Hypothalamus (tissue), 51 donors: ENCODE measurements at regions not wholly inside any gene's neighbourhood (a gene's known extent, or its start where the extent isn't known, plus 50 kb on each side); places are given as distances from the start of the nearest gene placed in this dataset.
"Not testable (repeated sequence)": the region's sequence is repeated elsewhere in the genome, so short reads cannot be mapped to it uniquely, and the experiment has no call there.

Experiments used
- DNase-seq, 51 donors: peaks; one replicate each; lab custom pipeline; 2025; lab: John Stamatoyannopoulos, UW

GRCh38 chr5:16392718-16393117, 72.9 kb downstream of the ZNF622 start:
- DNase-seq = no peak

GRCh38 chr5:16391858-16392649, 73.5 kb downstream of the ZNF622 start:
- no peak for DNase-seq

GRCh38 chr5:16390825-16391224, 74.8 kb downstream of the ZNF622 start:
- no peak for DNase-seq

- DNase-seq = no peak
These were observed 80.0 kb downstream of the ZNF622 start for GRCh38 chr5:16385516-16386090.

- no peak for DNase-seq
These were observed 80.8 kb downstream of the ZNF622 start for GRCh38 chr5:16384804-16385203.

- DNase-seq = no peak
These were observed 81.4 kb downstream of the ZNF622 start for GRCh38 chr5:16384222-16384621.

GRCh38 chr5:16383544-16384052, 82.0 kb downstream of the ZNF622 start:
- DNase-seq = no peak

- DNase-seq = no peak
These were observed 83.6 kb downstream of the ZNF622 start for GRCh38 chr5:16382047-16382446.

- no peak for DNase-seq
These were observed 86.8 kb downstream of the ZNF622 start for GRCh38 chr5:16378762-16379161.

GRCh38 chr5:16372493-16372892, 93.1 kb downstream of the ZNF622 start:
- no peak for DNase-seq

GRCh38 chr5:16366491-16366890, 99.1 kb downstream of the ZNF622 start:
- DNase-seq = no peak

GRCh38 chr5:16364910-16365309, 100.7 kb downstream of the ZNF622 start:
- DNase-seq = no peak

- not testable (repeated sequence) for DNase-seq
These were observed 112.2 kb downstream of the ZNF622 start for GRCh38 chr5:16353439-16353838.

GRCh38 chr5:16350816-16351215, 114.8 kb downstream of the ZNF622 start:
- no peak for DNase-seq

GRCh38 chr5:16346380-16346779, 119.2 kb downstream of the ZNF622 start:
- no peak for DNase-seq

- no peak for DNase-seq
These were observed 120.1 kb downstream of the ZNF622 start for GRCh38 chr5:16345454-16345853.

GRCh38 chr5:16326137-16326536, 139.5 kb downstream of the ZNF622 start:
- no peak for DNase-seq

- no peak for DNase-seq
These were observed 141.7 kb upstream of the MARCHF11 start for GRCh38 chr5:16321284-16321683.

GRCh38 chr5:16315501-16315900, 135.9 kb upstream of the MARCHF11 start:
- peak in 2 of 51 donors; percentile 11 to 18 for DNase-seq

- no peak for DNase-seq
These were observed 134.2 kb upstream of the MARCHF11 start for GRCh38 chr5:16313761-16314160.

GRCh38 chr5:16312785-16313184, 133.2 kb upstream of the MARCHF11 start:
- no peak for DNase-seq

GRCh38 chr5:16311666-16312065, 132.1 kb upstream of the MARCHF11 start:
- DNase-seq = no peak
